RWPE1 (cell line): ENCODE measurements at regions not wholly inside any gene's neighbourhood (a gene's known extent, or its start where the extent isn't known, plus 50 kb on each side); places are given as distances from the start of the nearest gene placed in this dataset.

Experiments
- CTCF ChIA-PET: fragments of 350-600 bp; sonication (Branson Sonifier 250); formaldehyde crosslinking; extraction: SDS; loops from one replicate; lab custom pipeline; 2021; lab: Yijun Ruan, JAX
- POLR2A ChIA-PET: fragments of 400-600 bp; formaldehyde crosslinking; extraction: SDS; loops from one replicate; lab custom pipeline; 2020; ENCODE audit warnings: antibody characterized with exemption; ENCODE audit not compliant: low non-redundant PET; lab: Yijun Ruan, JAX
- DNase-seq: peaks from one replicate; pipeline ENCODE4 v3.0.0; 2012; ENCODE audit warnings: low spot score
- H3K27ac ChIP-seq: fragments of 450-650 bp; 2 replicates; pipeline ENCODE4 v1.5.1; 2017
- CTCF ChIP-seq: fragments of 450-650 bp; conservative IDR thresholded peaks from 2 replicates; pipeline ENCODE4 v1.5.1; 2017; ENCODE audit warnings: low read depth, mild to moderate bottlenecking

- DNase-seq = no peak
- no peak for TF ChIP-seq CTCF
- no peak overlapping the region for H3K27ac ChIP-seq
- CTCF ChIA-PET = no interaction called here
- POLR2A ChIA-PET = no interaction called here
Measured at GRCh38 chr2:153604133-153604532, 125.6 kb upstream of the RPRM start.

- no peak overlapping the region for H3K27ac ChIP-seq
- POLR2A ChIA-PET = no interaction called here
Measured at GRCh38 chr2:153606623-153607022, 128.1 kb upstream of the RPRM start.

GRCh38 chr2:153622285-153622684 lies 143.7 kb upstream of the RPRM start:
- TF ChIP-seq CTCF = no peak
- no peak overlapping the region for H3K27ac ChIP-seq
- ChIA-PET CTCF (no interaction called here), POLR2A (no interaction called here)
- no peak for DNase-seq

More at GRCh38 chr2:153606623-153607022, 128.1 kb upstream of the RPRM start:
- CTCF ChIA-PET = interaction anchor here (0.6 kb wide), 1 partner anchor 431 kb away, joined by 3 read pairs; no protein-coding TSS in a partner anchor
- TF ChIP-seq CTCF = no peak
- no peak for DNase-seq

- no peak for TF ChIP-seq CTCF
- POLR2A ChIA-PET = no interaction called here
- H3K27ac ChIP-seq = no peak overlapping the region
- DNase-seq = no peak
- CTCF ChIA-PET = no interaction called here
Measured at GRCh38 chr2:153623020-153623419, 144.5 kb upstream of the RPRM start.

GRCh38 chr2:153626676-153627075 lies 148.1 kb upstream of the RPRM start:
- no peak for TF ChIP-seq CTCF
- no peak for DNase-seq
- POLR2A ChIA-PET = no interaction called here
- no peak overlapping the region for H3K27ac ChIP-seq
- CTCF ChIA-PET = no interaction called here

- DNase-seq = no peak
- CTCF ChIA-PET = interaction anchor here (0.7 kb wide), 1 partner anchor 205 kb away, joined by 3 read pairs; no protein-coding TSS in a partner anchor
- TF ChIP-seq CTCF = no peak
- H3K27ac ChIP-seq = no peak overlapping the region
- POLR2A ChIA-PET = no interaction called here
Measured at GRCh38 chr2:153635494-153635893, 156.9 kb upstream of the RPRM start.

GRCh38 chr2:153641046-153641445 lies 162.5 kb upstream of the RPRM start:
- no peak for TF ChIP-seq CTCF
- CTCF ChIA-PET = no interaction called here
- H3K27ac ChIP-seq = no peak overlapping the region

More at GRCh38 chr2:153641046-153641445, 162.5 kb upstream of the RPRM start:
- POLR2A ChIA-PET = no interaction called here
- DNase-seq = no peak
